Thyroid gland (tissue), 4 donors: ENCODE measurements at regions not wholly inside any gene's neighbourhood (a gene's known extent, or its start where the extent isn't known, plus 50 kb on each side); places are given as distances from the start of the nearest gene placed in this dataset.

Experiments
- DNase-seq, 2 donors: peaks; one replicate each; pipeline ENCODE4 v3.0.0-alpha.2; 2019
- H3K27ac ChIP-seq, 3 donors: fragments of 200-600 bp; sonication (generic); 1 replicate in 2 of 3; 2 replicates in 1 of 3; pipeline ENCODE4 v1.5.1; 2016 to 2019; ENCODE audit warnings: mild to moderate bottlenecking in 1 of 3, moderate library complexity in 1 of 3
- H3K27me3 ChIP-seq: fragments of 200-600 bp; sonication (generic); one replicate; pipeline ENCODE4 v1.5.1; 2019
- H3K36me3 ChIP-seq, 2 donors: fragments of 200-600 bp; sonication (generic); one replicate each; pipeline ENCODE4 v1.5.1; 2016 to 2019
- H3K4me1 ChIP-seq, 2 donors: fragments of 200-600 bp; sonication (generic); one replicate each; pipeline ENCODE4 v1.5.1; 2017 to 2019
- H3K4me3 ChIP-seq, 3 donors: fragments of 200-600 bp; sonication (generic); replicated peaks in 1 of 3; 1 replicate in 2 of 3; 2 replicates in 1 of 3; pipeline ENCODE4 v1.5.1; 2016; ENCODE audit warnings: mild to moderate bottlenecking in 1 of 3
- H3K9me3 ChIP-seq: fragments of 200-600 bp; sonication (generic); one replicate; pipeline ENCODE4 v1.5.1; 2017
- POLR2A ChIP-seq, 2 donors: fragments of 450-650 bp; IDR thresholded peaks; one replicate each; pipeline ENCODE4 v1.6.1; 2017; ENCODE audit warnings: antibody characterized with exemption in 2 of 2, mild to moderate bottlenecking in 2 of 2, moderate library complexity in 1 of 2
- WGBS, 2 donors: methylation state at CpG; one replicate each; pipeline ENCODE4 v1.1.5; 2017; 5-methylcytosine and 5-hydroxymethylcytosine counted together
- intact Hi-C: fragments of 100-400 bp; cut with DNase I; formaldehyde crosslinking; loops from one replicate; pipeline ENCODE4 v1.15.1; 2023
- TF ChIP-seq, protein P1 (sequence below), 6 experiments: fragments of 200-600 bp in 3 of 6; fragments of 450-650 bp in 3 of 6; sonication (generic) in 3 of 6; IDR thresholded peaks; one replicate each; pipeline ENCODE4 v1.5.1; 2016 to 2019; ENCODE audit warnings: antibody characterized with exemption in 6 of 6, mild to moderate bottlenecking in 2 of 6, inconsistent platforms in 1 of 6, moderate library complexity in 1 of 6

DNA sequence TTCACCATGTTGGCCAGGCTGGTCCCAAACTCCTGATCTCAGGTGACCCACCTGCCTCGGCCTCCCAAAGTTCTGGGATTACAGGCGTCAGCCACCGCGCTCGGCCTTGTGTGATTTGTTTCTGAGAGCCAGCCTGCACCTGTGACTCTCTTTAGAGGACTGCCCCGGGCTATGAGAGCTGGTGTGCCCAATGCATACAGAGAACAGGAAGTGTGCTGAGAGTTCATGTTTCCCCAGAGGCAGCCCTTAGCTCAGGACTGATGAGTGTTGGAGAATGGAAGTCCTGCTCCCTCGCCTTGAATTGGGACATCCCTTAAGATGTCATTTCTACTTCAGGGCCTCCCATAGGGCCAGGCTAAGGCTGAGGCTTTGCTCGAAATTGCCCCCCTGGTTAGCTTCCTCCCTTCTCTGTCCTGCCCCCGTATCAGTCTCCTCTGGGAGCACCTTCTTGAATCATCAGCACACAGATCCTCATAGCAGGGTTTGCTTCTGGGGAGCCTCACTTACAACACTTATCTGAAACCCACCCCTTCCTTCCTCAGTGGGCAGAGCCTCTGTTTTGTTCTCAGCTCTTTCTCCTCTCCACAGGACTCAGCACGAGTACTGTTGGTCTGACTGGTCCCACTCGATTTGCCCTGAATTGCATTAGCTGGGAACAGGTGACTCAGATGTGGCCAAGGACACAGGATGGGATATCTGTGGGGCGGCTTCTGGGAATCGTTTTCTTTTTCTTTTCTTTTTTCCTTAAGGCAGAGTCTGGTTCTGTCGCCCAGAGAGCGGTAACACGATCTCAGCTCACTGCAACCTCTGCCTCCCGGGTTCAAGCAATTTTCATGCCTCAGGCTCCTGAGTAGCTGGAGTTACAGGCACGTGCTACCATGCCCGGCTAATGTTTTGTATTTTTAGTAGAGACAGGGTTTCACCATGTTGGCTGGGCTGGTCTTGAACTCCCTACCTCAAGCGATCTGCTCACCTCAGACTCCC, 80.1 kb downstream of the UBIAD1 start:
- intact Hi-C loops = no loop called here
- H3K4me1 ChIP-seq = no peaks in the 10 kb centered on the region
- no peak for TF ChIP-seq POLR2A (IDR thresholded peaks at IDR 0.05)
- TF ChIP-seq, protein P1, sequence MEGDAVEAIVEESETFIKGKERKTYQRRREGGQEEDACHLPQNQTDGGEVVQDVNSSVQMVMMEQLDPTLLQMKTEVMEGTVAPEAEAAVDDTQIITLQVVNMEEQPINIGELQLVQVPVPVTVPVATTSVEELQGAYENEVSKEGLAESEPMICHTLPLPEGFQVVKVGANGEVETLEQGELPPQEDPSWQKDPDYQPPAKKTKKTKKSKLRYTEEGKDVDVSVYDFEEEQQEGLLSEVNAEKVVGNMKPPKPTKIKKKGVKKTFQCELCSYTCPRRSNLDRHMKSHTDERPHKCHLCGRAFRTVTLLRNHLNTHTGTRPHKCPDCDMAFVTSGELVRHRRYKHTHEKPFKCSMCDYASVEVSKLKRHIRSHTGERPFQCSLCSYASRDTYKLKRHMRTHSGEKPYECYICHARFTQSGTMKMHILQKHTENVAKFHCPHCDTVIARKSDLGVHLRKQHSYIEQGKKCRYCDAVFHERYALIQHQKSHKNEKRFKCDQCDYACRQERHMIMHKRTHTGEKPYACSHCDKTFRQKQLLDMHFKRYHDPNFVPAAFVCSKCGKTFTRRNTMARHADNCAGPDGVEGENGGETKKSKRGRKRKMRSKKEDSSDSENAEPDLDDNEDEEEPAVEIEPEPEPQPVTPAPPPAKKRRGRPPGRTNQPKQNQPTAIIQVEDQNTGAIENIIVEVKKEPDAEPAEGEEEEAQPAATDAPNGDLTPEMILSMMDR (IDR thresholded peaks at IDR 0.05) = no peak
- peaks cover 5% of the 10 kb centered on the region for H3K27me3 ChIP-seq
- H3K36me3 ChIP-seq = no peaks in the 10 kb centered on the region
- H3K9me3 ChIP-seq = no peaks in the 10 kb centered on the region
- DNase-seq = no peak
- H3K4me3 ChIP-seq = no peak overlapping the region
- no peak overlapping the region for H3K27ac ChIP-seq
- WGBS, 2 donors = 57 to 66% methylated on average over 14 to 20 of the region's 20 CpGs

DNA sequence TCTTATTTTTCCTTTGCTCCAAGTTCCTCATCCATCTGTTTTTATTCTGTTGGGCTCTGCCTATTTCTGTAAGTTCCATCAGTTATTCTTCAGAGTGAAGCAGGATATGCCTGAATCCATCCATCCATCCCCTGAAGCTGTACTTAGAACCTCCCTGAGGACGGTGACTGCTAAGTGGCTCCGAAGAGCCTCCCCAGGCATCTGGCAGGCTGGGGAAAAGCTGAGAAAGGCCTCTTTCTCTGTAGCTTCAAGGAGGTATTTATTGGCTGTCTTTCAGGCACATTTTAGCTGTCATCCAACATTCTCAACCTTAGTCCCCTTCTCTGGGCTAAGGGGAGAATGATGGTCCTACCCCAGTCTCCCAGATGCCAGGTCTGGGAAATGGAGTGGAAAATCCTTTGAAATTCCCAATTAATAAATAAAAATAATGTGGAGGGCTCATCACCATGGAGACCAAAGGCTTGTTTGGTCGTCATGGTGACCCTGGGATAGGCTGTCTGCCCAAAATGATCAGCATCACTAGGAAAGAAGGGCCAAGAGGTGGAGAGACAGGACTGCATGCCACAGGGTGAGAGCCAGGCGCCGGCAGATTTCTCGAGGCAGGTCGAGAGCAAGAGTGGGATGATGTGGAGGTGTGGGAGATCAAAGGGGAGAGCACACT, 82.0 kb downstream of the UBIAD1 start:
- H3K4me3 ChIP-seq = no peak overlapping the region
- DNase-seq = no peak
- H3K27ac ChIP-seq = no peak overlapping the region
- intact Hi-C loops = no loop called here
- peaks cover 5% of the 10 kb centered on the region for H3K27me3 ChIP-seq
- no peaks in the 10 kb centered on the region for H3K36me3 ChIP-seq
- H3K4me1 ChIP-seq = no peaks in the 10 kb centered on the region
- no peaks in the 10 kb centered on the region for H3K9me3 ChIP-seq
- WGBS, 2 donors = 19 to 22% methylated on average over 7 of the region's 7 CpGs
- TF ChIP-seq POLR2A (IDR thresholded peaks at IDR 0.05) = no peak
- TF ChIP-seq, protein P1 (IDR thresholded peaks at IDR 0.05) = no peak

DNA sequence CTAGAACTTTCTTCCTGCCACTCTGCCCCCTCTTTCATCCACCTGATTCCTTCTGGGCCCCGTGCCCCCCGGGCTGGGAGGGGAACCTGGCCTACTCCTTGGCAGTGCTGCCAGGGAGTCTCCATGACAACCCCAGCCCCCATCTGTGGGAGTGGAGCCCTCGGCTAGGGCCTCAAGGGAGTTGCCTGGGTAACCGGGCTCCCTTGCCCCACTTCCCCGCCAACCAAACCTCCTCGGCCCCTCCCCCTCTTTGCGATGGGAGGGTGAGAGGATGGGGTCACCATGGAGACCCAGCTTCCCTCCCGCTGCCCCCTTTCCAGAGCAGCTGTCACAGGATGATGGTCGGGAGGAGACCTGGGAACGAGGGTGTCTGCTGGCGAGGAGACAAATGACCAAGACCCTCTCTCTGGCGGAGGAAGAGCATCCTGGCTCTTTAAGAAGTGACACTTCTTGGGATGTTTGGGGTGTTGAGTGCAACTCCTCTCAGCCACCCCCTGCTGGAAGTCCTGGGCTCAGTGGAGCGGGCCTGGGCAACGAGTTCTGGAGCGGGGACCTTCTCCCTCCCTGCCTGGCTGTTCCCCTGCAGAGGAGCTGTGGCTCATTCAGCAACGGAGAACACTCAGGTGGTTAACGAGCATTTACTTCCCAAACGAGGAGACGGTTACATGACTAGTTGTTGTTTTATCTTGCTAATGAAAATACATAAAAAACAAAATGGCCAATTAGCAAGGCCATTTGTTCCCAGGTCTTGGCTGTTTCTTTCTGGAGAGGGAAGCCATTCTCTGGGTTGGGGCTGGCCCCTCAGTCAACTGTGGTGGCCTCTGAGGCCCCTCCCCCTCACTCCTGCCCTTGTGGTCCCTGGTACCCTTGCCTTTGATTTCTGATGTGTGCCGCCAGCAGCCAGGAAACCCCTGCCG, 82.8 kb downstream of the UBIAD1 start:
- Histone ChIP-seq H3K27ac (no peak overlapping the region), H3K4me1 (no peaks in the 10 kb centered on the region), H3K4me3 (no peak overlapping the region), H3K27me3 (peaks cover 5% of the 10 kb centered on the region), H3K9me3 (no peaks in the 10 kb centered on the region), H3K36me3 (no peaks in the 10 kb centered on the region)
- WGBS, 2 donors = 6 to 12% methylated on average over 14 to 20 of the region's 21 CpGs
- intact Hi-C loops = no loop called here
- peak; percentile 21 to 63 for DNase-seq
- TF ChIP-seq POLR2A (IDR thresholded peaks at IDR 0.05) = no peak
- TF ChIP-seq, protein P1 (IDR thresholded peaks at IDR 0.05) = no peak

DNA sequence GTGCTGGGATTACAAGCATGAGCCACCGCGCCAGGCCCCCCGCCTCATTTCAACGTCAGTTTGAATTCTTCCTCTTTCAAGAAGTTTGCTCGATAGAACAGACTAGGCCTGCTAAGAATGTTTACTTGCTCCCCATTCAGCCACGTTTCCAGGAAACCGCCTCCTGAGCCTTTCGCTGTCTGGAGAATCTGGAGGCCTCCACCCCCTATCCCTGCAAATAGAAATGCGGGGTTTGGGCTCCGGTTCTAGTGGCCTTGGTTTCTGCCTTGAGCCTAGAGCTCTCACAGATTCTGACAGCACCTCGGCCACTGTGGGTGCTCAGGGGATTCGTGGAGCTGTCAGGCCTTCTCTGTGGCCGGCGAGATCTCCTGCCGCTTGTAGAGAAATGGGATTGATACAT, 84.3 kb downstream of the UBIAD1 start:
- WGBS, 2 donors = 47 to 56% methylated on average over 14 to 15 of the region's 15 CpGs
- no peak for TF ChIP-seq POLR2A (IDR thresholded peaks at IDR 0.05)
- TF ChIP-seq, protein P1 (IDR thresholded peaks at IDR 0.05) = no peak
- peaks cover 5% of the 10 kb centered on the region for H3K27me3 ChIP-seq
- H3K36me3 ChIP-seq = no peaks in the 10 kb centered on the region
- no peaks in the 10 kb centered on the region for H3K9me3 ChIP-seq
- no peak overlapping the region for H3K4me3 ChIP-seq
- intact Hi-C loops = no loop called here
- H3K4me1 ChIP-seq = no peaks in the 10 kb centered on the region
- DNase-seq = no peak
- no peak overlapping the region for H3K27ac ChIP-seq
